K562 (cell line): ENCODE measurements at regions not wholly inside any gene's neighbourhood (a gene's known extent, or its start where the extent isn't known, plus 50 kb on each side); places are given as distances from the start of the nearest gene placed in this dataset.

Experiments used
- ATAC-seq: fragments of 200-7000 bp; cut with Tn5 transposase; 3 replicates; pipeline ENCODE4 v1.9.1; 2020; ENCODE audit warnings: moderate library complexity
- BruUV-seq: library from RNA; stranded (reverse); fragments of 400-500 nt; replicated peaks from 2 replicates; lab custom pipeline; 2021; lab: Mats Ljungman, UMichigan
- CTCF ChIA-PET: fragments of 300-600 bp; formaldehyde crosslinking; extraction: SDS; loops from one replicate; lab custom pipeline; 2021; ENCODE audit warnings: low intra/inter-chr PET ratio; lab: Yijun Ruan, JAX
- POLR2A ChIA-PET: fragments of 300-600, 350-650 bp; sonication (Branson Sonifier 250); formaldehyde crosslinking; extraction: SDS; loops from one replicate; lab custom pipeline; 2021; ENCODE audit warnings: antibody characterized with exemption, inconsistent platforms; lab: Yijun Ruan, JAX
- DNase-seq, 4 experiments: peaks; one replicate each; pipeline versions ENCODE4 v3.0.0 to v3.0.0-alpha.2; 2011 to 2018; ENCODE audit warnings: low spot score in 3 of 4, mixed read lengths in 3 of 4; ENCODE audit errors: extremely low read depth in 1 of 4
- FAIRE-seq: peaks from 2 replicates; lab custom pipeline; 2011; peaks lifted over from hg19 to GRCh38; lab: Jason Lieb, UNC
- H2AFZ ChIP-seq: 2 replicates; pipeline ENCODE4 v1.6.0; 2011; ENCODE audit warnings: low read depth, low read length, control low read depth, inconsistent platforms
- H3K27ac ChIP-seq: fragments of 200-600 bp; 3 replicates; pipeline ENCODE4 v1.8.0; 2011; ENCODE audit warnings: low read depth, mild to moderate bottlenecking, control low read depth, inconsistent platforms, low read length, moderate library complexity, mixed read lengths; ENCODE audit errors: extremely low read depth
- H3K27me3 ChIP-seq, 2 experiments: fragments of 300-600 bp in 1 of 2; 2 replicates in 1 of 2; 3 replicates in 1 of 2; pipeline versions ENCODE4 v1.6.0 to v1.8.0; 2011; ENCODE audit warnings: inconsistent platforms in 2 of 2, low read length in 2 of 2, mild to moderate bottlenecking in 1 of 2, mixed read lengths in 1 of 2, moderate library complexity in 1 of 2; ENCODE audit not compliant: control insufficient read depth in 2 of 2, insufficient read depth in 2 of 2
- H3K36me3 ChIP-seq: fragments of 300-600 bp; 3 replicates; pipeline ENCODE4 v1.8.0; 2011; ENCODE audit warnings: mild to moderate bottlenecking, low read length, inconsistent platforms; ENCODE audit not compliant: control insufficient read depth, insufficient read depth
- H3K4me1 ChIP-seq, 2 experiments: fragments of 200-600 bp in 1 of 2; replicated peaks in 1 of 2; 2 replicates in 1 of 2; 3 replicates in 1 of 2; pipeline versions ENCODE4 v1.5.1 to v1.8.0; 2011; ENCODE audit warnings: inconsistent platforms in 2 of 2, low read length in 2 of 2, mild to moderate bottlenecking in 1 of 2, mixed read lengths in 1 of 2, moderate library complexity in 1 of 2; ENCODE audit not compliant: control insufficient read depth in 2 of 2, insufficient read depth in 2 of 2
- H3K4me2 ChIP-seq: 2 replicates; pipeline ENCODE4 v1.6.1; 2011; ENCODE audit warnings: low read length, control low read depth, inconsistent platforms, mixed read lengths; ENCODE audit not compliant: insufficient read depth
- H3K4me3 ChIP-seq: fragments of 200-600 bp; sonication (generic), shearing (Covaris generic); 2 replicates; pipeline ENCODE4 v1.5.1; 2016; ENCODE audit warnings: control low read depth, inconsistent platforms
- H3K79me2 ChIP-seq: fragments of 200-600 bp; 3 replicates; pipeline ENCODE4 v1.8.0; 2011; ENCODE audit warnings: low read length, inconsistent platforms; ENCODE audit not compliant: control insufficient read depth, insufficient read depth
- H3K9ac ChIP-seq, 2 experiments: 2 replicates each; pipeline versions ENCODE4 v1.6.0 to v1.6.1; 2011; ENCODE audit warnings: low read depth in 2 of 2, low read length in 2 of 2, control low read depth in 1 of 2, inconsistent platforms in 1 of 2, mild to moderate bottlenecking in 1 of 2, mixed read lengths in 1 of 2; ENCODE audit not compliant: insufficient read depth in 1 of 2
- H3K9me1 ChIP-seq: one replicate; pipeline ENCODE4 v1.6.0; 2011; ENCODE audit warnings: inconsistent platforms, mild to moderate bottlenecking, low read length, moderate library complexity; ENCODE audit not compliant: control insufficient read depth, insufficient read depth
- H3K9me3 ChIP-seq: replicated peaks from 2 replicates; pipeline ENCODE4 v1.5.1; 2011; ENCODE audit warnings: low read depth, low read length, inconsistent platforms; ENCODE audit not compliant: control insufficient read depth, insufficient read depth
- H4K20me1 ChIP-seq: replicated peaks from 2 replicates; pipeline ENCODE4 v1.6.1; 2011; ENCODE audit warnings: low read length, inconsistent platforms, mixed read lengths; ENCODE audit not compliant: control insufficient read depth, insufficient read depth
- ERF ChIP-seq: fragments of 450-650 bp; formaldehyde crosslinking; IDR thresholded peaks from 2 replicates; pipeline ENCODE4 v1.4.0; 2020; ENCODE audit warnings: mild to moderate bottlenecking, mixed read lengths
- EWSR1 ChIP-seq: fragments of 450-650 bp; IDR thresholded peaks from 2 replicates; pipeline ENCODE4 v1.6.1; 2018; ENCODE audit warnings: borderline replicate concordance, mild to moderate bottlenecking, low read depth, moderate library complexity; ENCODE audit not compliant: partially characterized antibody
- FOS ChIP-seq: IDR thresholded peaks from 3 replicates; pipeline ENCODE4 v1.6.1; 2011; ENCODE audit not compliant: insufficient read length; ENCODE audit errors: extremely low read depth
- HDAC8 ChIP-seq: fragments of 450-650 bp; IDR thresholded peaks from 2 replicates; pipeline ENCODE4 v1.6.1; 2016; ENCODE audit warnings: mild to moderate bottlenecking, missing genetic modification characterization, moderate library complexity, missing compliant biosample characterization
- MCM5 ChIP-seq: fragments of 450-650 bp; IDR thresholded peaks from 2 replicates; pipeline ENCODE4 v1.6.1; 2016; ENCODE audit warnings: low read depth
- NFIC ChIP-seq: fragments of 450-650 bp; IDR thresholded peaks from 2 replicates; pipeline ENCODE4 v1.6.1; 2017; ENCODE audit warnings: mild to moderate bottlenecking, inconsistent platforms
- NR3C1 ChIP-seq: sonication (generic); formaldehyde crosslinking; IDR thresholded peaks from 2 replicates; pipeline ENCODE4 v1.8.1; 2022; ENCODE audit warnings: missing genetic modification reagents
- PHB ChIP-seq: fragments of 250-450 bp; sonication (Bioruptor Pico); IDR thresholded peaks from 2 replicates; pipeline ENCODE4 v1.5.0; 2021
- POLR2B ChIP-seq: fragments of 450-650 bp; IDR thresholded peaks from 2 replicates; pipeline ENCODE4 v1.6.1; 2018; ENCODE audit warnings: low read depth; ENCODE audit not compliant: partially characterized antibody
- RFX5 ChIP-seq: IDR thresholded peaks from 2 replicates; pipeline ENCODE4 v1.6.1; 2011; ENCODE audit warnings: low read depth, mild to moderate bottlenecking, improper control_type of control experiment, low read length
- SMAD3 ChIP-seq: fragments of 450-650 bp; formaldehyde crosslinking; conservative IDR thresholded peaks from 2 replicates; pipeline ENCODE4 v1.4.0; 2020; ENCODE audit warnings: mild to moderate bottlenecking
- ZNF239 ChIP-seq: fragments of 250-450 bp; sonication (Bioruptor Pico); IDR thresholded peaks from 2 replicates; pipeline ENCODE4 v1.4.0; 2020; ENCODE audit warnings: mild to moderate bottlenecking
- WGBS: fragments of 100-300 bp; shearing (Covaris generic); methylation state at CpG from one replicate; pipeline ENCODE4 v1.1.6; 2016; ENCODE audit warnings: low coverage, mixed read lengths; ENCODE audit not compliant: insufficient coverage; ENCODE audit errors: missing lambda C conversion rate; 5-methylcytosine and 5-hydroxymethylcytosine counted together
- in situ Hi-C: fragments of 300-500 bp; cut with MboI; formaldehyde crosslinking; loops from 4 replicates; pipeline ENCODE4 v1.15.0; 2018; ENCODE audit warnings: inconsistent platforms, mixed read lengths
- intact Hi-C: fragments of 100-400 bp; cut with micrococcal nuclease; formaldehyde crosslinking; loops from 2 replicates; pipeline ENCODE4 v1.14.2; 2022

- H3K9me1 ChIP-seq = no peaks in the 10 kb centered on the region
- TF ChIP-seq ZNF239 (CRISPR knock-in tag) = no peak
- TF ChIP-seq EWSR1 = no peak
- no peak for TF ChIP-seq ERF (CRISPR knock-in tag)
- no peak for TF ChIP-seq HDAC8 (tag)
- TF ChIP-seq FOS = no peak
- no peak for TF ChIP-seq SMAD3 (CRISPR knock-in tag)
- TF ChIP-seq PHB (CRISPR knock-in tag) = no peak
- no peak for TF ChIP-seq NR3C1
- no peak for TF ChIP-seq POLR2B
- TF ChIP-seq NFIC = no peak
- TF ChIP-seq MCM5 = no peak
- no peak for TF ChIP-seq RFX5
- no peak overlapping the region for H2AFZ ChIP-seq
- no peak overlapping the region for H3K4me2 ChIP-seq
- no peaks in the 10 kb centered on the region for H3K4me1 ChIP-seq
- intact Hi-C loops = no loop called here
- H3K4me3 ChIP-seq = no peak overlapping the region
- no peak for DNase-seq
- no peaks in the 10 kb centered on the region for H3K27me3 ChIP-seq
- ChIA-PET CTCF (no interaction called here), POLR2A (no interaction called here)
- H4K20me1 ChIP-seq = no peaks in the 10 kb centered on the region
- H3K9me3 ChIP-seq = no peaks in the 10 kb centered on the region
- no TSS peak for BruUV-seq
- FAIRE-seq = no peak
- in situ Hi-C loops = no loop called here
- ATAC-seq = no peak
- H3K36me3 ChIP-seq = no peaks in the 10 kb centered on the region
- no peaks in the 10 kb centered on the region for H3K79me2 ChIP-seq
- no peak overlapping the region for H3K9ac ChIP-seq
- H3K27ac ChIP-seq = no peak overlapping the region
- 0% methylated on average over 7 of the region's 7 CpGs for WGBS
These were observed 59.3 kb upstream of the IGFBP3 start for GRCh38 chr7:45980181-45980905.
